DLD1 (cell line): ENCODE measurements at regions not wholly inside any gene's neighbourhood (a gene's known extent, or its start where the extent isn't known, plus 50 kb on each side); places are given as distances from the start of the nearest gene placed in this dataset.

Experiments used
- in situ Hi-C: cut with HindIII; loops from 2 replicates; pipeline ENCODE4 v1.10.0; 2017; ENCODE audit warnings: low sequenced_read_pairs

GRCh38 chr15:38646716-38647115, 82.1 kb upstream of the RASGRP1 start:
- in situ Hi-C loops: no loop called here

GRCh38 chr15:38647683-38648082, 83.1 kb upstream of the RASGRP1 start:
- in situ Hi-C loops: no loop called here

DNA sequence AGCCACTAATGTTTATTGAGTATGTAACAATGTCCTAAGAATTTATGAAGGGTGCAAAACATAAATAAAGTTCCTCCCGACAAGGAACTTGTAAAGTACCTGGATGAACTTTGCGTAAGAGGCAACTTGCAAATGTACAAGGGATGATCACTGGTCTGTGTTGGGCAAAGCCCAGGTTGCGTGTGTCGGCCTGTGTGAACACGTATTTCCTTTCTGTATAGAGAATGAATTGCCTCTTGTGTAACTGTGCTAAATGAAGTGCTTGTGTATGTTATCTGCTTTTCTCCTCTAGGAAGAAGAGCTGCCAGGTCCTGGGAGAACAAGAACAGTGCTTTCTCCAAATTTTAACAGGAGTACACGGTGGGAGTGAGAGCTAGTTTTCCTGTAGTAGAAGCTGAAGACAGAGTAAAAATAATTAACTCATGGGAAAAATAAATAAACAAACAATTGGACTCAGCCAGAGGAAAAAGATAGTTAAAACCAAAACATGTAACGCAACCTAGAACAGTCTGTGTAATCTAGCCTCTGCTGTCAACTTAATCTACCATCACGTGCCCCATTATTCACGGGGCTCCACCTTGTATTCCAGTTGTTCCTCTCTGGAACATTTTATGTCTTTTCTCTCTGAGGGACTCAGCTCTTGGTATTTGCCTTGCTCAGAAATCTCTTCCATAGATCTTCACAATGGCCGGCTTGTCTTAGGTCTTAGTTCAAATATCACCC, 83.7 kb upstream of the RASGRP1 start:
- in situ Hi-C loops: no loop called here

- in situ Hi-C loops: no loop called here
Measured at GRCh38 chr15:38650384-38650783, 85.8 kb upstream of the RASGRP1 start.

- in situ Hi-C loops: no loop called here
Measured at GRCh38 chr15:38650936-38651327, 86.3 kb upstream of the RASGRP1 start.

GRCh38 chr15:38651328-38652038, 86.9 kb upstream of the RASGRP1 start:
- in situ Hi-C loops: no loop called here

DNA sequence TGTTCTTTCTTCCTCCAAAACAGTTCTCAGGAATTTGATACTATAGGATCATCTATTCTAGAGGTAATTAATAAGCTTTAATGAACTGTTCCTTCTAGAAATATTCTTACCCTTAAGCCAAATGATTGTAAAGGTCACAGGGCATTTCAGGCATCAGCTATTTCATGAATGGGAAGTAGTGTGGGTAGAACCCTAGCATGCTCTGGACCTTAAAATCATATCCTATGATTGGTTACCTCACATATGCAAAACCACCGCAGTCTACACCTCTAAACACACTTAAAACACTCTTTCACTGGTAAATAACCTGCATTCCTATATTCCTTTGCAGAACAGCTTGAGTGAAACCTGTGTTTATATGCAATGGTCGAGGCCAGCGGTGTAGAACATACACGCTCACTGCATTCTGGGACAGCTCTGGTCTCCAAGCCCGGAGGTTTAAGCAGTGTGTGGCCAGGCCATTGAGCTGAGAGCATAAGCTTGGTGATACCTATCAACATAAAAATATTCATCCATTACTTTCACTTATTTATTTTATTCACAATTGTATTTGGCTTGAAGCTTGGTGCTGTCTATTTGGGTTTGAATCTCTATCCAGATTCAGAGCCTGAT, 87.7 kb upstream of the RASGRP1 start:
- in situ Hi-C loops: no loop called here

- in situ Hi-C loops: no loop called here
Measured at GRCh38 chr15:38652998-38653397, 88.4 kb upstream of the RASGRP1 start.

GRCh38 chr15:38658431-38658830, 93.8 kb upstream of the RASGRP1 start:
- in situ Hi-C loops: no loop called here

DNA sequence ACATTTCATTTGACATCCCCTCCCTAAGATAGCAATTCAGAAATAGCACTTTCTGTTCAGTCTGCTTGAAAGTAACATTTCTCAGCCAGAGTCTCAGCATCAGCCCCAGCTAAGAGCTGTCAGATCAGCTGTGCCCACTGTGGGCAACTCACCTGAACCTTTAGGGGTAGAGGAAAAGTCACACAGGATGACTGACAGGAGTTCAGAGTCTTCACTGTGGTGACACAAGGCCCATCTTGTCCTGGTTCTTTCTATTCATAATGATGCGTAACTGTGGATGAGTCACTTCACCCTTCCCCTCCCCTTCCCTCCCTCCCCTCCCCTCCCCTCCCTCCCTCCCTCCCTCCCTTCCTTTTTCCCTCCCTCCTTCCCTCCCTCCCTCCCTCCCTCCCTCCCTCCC, 96.1 kb upstream of the RASGRP1 start:
- in situ Hi-C loops: no loop called here

GRCh38 chr15:38662033-38662802, 97.6 kb upstream of the RASGRP1 start:
- in situ Hi-C loops: no loop called here

- in situ Hi-C loops: no loop called here
Measured at GRCh38 chr15:38662805-38663204, 98.2 kb upstream of the RASGRP1 start.

GRCh38 chr15:38665586-38666305, 101.1 kb upstream of the RASGRP1 start:
- in situ Hi-C loops: no loop called here

DNA sequence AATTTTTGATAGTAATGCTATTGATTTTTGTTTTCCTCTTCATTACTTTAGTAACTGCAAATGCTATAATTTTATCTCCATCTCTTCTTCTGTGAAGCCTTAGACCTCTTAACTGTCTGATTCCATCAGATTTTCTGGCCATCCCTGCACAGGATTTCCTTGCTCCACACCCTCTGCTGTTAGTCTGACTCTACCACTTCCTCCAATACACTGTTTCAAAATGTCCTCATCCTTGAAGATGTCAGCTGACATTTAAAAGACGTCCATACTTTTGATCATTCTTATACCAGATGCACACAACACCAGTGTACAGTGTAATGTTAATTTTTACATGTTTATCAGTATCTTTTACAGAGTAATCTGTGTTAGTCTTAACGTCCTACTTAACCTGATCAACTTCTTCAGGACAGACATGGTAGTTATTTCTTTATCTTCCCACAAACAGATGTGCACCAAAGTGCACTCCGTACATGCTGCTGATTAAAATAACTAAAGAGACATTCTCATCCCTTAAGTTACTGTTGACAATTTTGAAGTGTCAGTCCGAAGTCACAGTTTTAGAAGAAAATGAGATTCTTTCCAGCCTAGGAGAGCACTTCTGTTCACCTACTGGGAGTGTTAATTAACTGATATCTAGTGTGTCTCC, 102.4 kb upstream of the RASGRP1 start:
- in situ Hi-C loops: no loop called here

DNA sequence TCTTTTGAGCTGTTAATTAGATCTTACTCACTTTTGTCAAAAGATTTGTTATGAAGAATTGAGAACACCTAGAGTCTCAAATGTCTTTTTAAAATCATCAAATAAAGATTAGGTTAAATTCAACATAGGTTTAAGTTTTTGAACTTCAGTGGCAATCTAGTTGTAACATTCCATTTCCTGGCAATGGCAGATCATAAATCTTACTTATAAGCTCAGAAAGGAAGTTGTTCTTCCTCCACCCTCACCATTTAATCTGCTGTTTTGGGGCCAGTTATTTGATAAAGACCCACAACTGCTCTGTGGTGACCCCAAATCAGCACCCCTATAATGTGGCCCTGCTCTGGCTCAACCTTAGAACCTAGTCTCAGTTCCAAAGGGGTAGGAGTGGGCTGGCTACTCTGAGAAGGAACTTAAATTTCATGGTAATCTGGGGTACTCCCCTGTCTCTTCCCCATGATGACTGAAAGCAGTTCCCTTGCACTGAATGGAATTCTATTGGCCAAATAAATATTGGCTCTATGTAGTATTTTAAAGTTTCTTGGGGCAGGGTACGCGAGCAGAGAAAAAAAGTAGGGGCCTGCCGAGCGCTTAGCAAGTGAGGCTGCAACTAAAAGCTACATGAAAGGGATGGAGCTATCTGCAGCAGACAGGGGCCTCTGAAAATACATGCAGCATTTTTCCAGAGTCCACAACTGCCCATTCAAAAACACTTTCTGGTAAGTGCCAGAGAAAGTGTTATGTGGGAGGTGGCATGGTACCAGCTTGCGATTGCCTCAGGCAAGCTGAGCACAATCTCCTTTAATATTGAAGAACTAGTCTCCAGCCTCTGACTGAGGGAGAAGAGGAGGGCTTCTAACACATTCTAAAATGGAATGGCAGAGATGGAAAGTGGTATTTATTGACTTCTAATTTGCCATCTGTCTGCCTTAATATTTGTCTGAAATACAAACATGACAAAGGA, 103.6 kb upstream of the RASGRP1 start:
- in situ Hi-C loops: no loop called here

DNA sequence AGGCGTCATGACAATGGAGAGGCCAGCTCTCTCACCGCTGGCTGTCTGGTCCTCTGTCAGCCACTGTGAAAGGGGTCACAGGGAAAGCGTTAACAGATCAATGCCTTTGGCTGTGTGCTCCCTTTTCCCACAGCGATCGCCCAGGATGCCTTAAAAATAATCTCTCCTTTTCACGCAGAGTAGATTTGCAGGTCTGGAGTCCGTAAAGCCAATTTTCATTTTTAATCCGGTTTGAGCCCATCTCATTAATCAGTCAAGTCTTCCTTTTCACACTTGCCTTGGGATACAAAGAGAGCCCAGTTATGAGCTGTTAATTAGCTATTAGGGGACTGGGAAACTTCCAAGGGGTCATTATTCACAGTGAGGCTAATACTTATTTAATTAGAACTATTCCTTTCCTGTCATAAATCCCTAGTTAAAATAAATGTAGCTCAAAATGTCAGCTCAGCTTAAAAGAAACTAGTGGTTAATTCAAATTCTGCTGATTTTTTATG, 104.3 kb upstream of the RASGRP1 start:
- in situ Hi-C loops: no loop called here

GRCh38 chr15:38670128-38671005, 105.8 kb upstream of the RASGRP1 start:
- in situ Hi-C loops: no loop called here

DNA sequence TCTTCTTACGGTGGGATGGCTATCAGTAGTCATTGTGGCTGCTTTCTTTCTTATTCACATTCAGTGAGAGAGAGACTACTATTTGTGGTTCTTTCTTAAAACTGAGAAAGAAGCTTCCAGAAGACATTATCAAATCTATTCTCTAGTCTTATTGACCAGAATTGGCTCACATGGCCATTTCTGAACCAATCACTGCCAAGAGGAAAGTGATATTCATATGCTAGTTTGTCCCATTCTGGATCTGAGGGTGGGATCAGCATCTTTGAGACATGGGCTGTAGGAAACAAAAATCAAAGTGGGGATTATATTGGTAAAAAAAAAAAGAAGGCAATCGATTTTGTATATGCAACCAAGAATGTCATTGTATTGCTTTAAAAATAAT, 106.4 kb upstream of the RASGRP1 start:
- in situ Hi-C loops: no loop called here
